ENCODE measurements at regions not wholly inside any gene's neighbourhood (a gene's known extent, or its start where the extent isn't known, plus 50 kb on each side); places are given as distances from the start of the nearest gene placed in this dataset.
"Not testable (repeated sequence)": the region's sequence is repeated elsewhere in the genome, so short reads cannot be mapped to it uniquely, and the experiment has no call there.

GRCh38 chr21:35737899-35738346 lies 322.4 kb downstream of the SETD4 start:
- peak; percentile 45 for DNase-seq

- DNase-seq, result no peak
Observed at GRCh38 chr21:35737449-35737848, 322.9 kb downstream of the SETD4 start.

GRCh38 chr21:35732788-35733187 lies 327.5 kb downstream of the SETD4 start:
- no peak for DNase-seq

GRCh38 chr21:35730325-35730724 lies 330.0 kb downstream of the SETD4 start:
- no peak for DNase-seq

- DNase-seq, result no peak
Observed at GRCh38 chr21:35727830-35728229, 332.5 kb downstream of the SETD4 start.

GRCh38 chr21:35724156-35724555 lies 336.2 kb downstream of the SETD4 start:
- no peak for DNase-seq

- no peak for DNase-seq
Observed at GRCh38 chr21:35721701-35722100, 338.6 kb downstream of the SETD4 start.

- DNase-seq, result no peak
Observed at GRCh38 chr21:35720208-35720731, 340.1 kb downstream of the SETD4 start.

- DNase-seq, result no peak
Observed at GRCh38 chr21:35719080-35719479, 341.2 kb downstream of the SETD4 start.

GRCh38 chr21:35716876-35717565 lies 343.3 kb downstream of the SETD4 start:
- DNase-seq, result no peak

GRCh38 chr21:35713914-35714313 lies 346.4 kb downstream of the SETD4 start:
- no peak for DNase-seq

GRCh38 chr21:35711661-35712060 lies 348.7 kb downstream of the SETD4 start:
- DNase-seq, result no peak

GRCh38 chr21:35711213-35711612 lies 349.1 kb downstream of the SETD4 start:
- no peak for DNase-seq

GRCh38 chr21:35709990-35710389 lies 350.3 kb downstream of the SETD4 start:
- not testable (repeated sequence) for DNase-seq

- no peak for DNase-seq
Observed at GRCh38 chr21:35705888-35706287, 354.4 kb downstream of the SETD4 start.

- no peak for DNase-seq
Observed at GRCh38 chr21:35705237-35705887, 355.0 kb downstream of the SETD4 start.

GRCh38 chr21:35703704-35704103 lies 356.6 kb downstream of the SETD4 start:
- DNase-seq, result no peak

- no peak for DNase-seq
Observed at GRCh38 chr21:35699361-35699760, 361.0 kb downstream of the SETD4 start.

GRCh38 chr21:35697321-35697808 lies 363.0 kb downstream of the SETD4 start:
- peak; percentile 56 for DNase-seq

- no peak for DNase-seq
Observed at GRCh38 chr21:35696644-35697043, 363.7 kb downstream of the SETD4 start.

- DNase-seq, result no peak
Observed at GRCh38 chr21:35692311-35692710, 368.0 kb downstream of the SETD4 start.

- no peak for DNase-seq
Observed at GRCh38 chr21:35690436-35690835, 369.9 kb downstream of the SETD4 start.

- no peak for DNase-seq
Observed at GRCh38 chr21:35686156-35686555, 374.2 kb downstream of the SETD4 start.
